Stomach (tissue), 4 donors: ENCODE measurements at regions not wholly inside any gene's neighbourhood (a gene's known extent, or its start where the extent isn't known, plus 50 kb on each side); places are given as distances from the start of the nearest gene placed in this dataset.

ENCODE experiments used
- EP300 ChIP-seq: sonication (generic); formaldehyde crosslinking; IDR thresholded peaks from one replicate; pipeline ENCODE4 v1.6.1; 2017; ENCODE audit warnings: antibody characterized with exemption
- POLR2A ChIP-seq, 4 donors: fragments of 450-650 bp; IDR thresholded peaks; one replicate each; pipeline ENCODE4 v1.6.1; 2016; ENCODE audit warnings: antibody characterized with exemption in 4 of 4, control low read depth in 2 of 4, mild to moderate bottlenecking in 1 of 4, moderate library complexity in 1 of 4
- POLR2AphosphoS5 ChIP-seq, 3 donors: sonication (generic); formaldehyde crosslinking; IDR thresholded peaks; one replicate each; pipeline ENCODE4 v1.6.1; 2016; ENCODE audit warnings: antibody characterized with exemption in 3 of 3
- TF ChIP-seq, protein P1 (sequence below), 7 experiments: fragments of 450-650 bp in 4 of 7; fragments of 200-600 bp in 3 of 7; sonication (generic) in 3 of 7; IDR thresholded peaks; one replicate each; pipeline ENCODE4 v1.5.1; 2016 to 2019; ENCODE audit warnings: antibody characterized with exemption in 7 of 7, control low read depth in 2 of 7, mild to moderate bottlenecking in 1 of 7

DNA sequence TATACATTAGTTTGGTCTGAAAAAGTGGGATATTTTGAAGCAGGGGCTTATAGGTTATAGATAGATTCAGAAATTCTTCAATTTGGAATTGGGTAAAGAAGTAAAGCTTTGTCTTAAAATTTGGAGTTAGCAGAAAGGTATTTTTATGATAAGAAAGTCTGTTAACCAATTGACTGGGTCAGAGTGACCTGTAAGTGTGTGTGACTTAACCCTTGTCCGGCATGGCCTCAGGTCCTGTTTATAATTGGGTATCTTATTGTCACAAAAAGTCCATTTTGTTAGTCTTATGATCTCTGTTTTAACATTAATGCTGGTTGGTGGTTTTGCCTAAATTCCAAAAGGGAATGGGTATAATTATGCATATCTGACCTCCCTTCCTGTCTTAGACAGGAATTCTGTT, 444.2 kb upstream of the NAALADL2 start:
- TF ChIP-seq, protein P1, sequence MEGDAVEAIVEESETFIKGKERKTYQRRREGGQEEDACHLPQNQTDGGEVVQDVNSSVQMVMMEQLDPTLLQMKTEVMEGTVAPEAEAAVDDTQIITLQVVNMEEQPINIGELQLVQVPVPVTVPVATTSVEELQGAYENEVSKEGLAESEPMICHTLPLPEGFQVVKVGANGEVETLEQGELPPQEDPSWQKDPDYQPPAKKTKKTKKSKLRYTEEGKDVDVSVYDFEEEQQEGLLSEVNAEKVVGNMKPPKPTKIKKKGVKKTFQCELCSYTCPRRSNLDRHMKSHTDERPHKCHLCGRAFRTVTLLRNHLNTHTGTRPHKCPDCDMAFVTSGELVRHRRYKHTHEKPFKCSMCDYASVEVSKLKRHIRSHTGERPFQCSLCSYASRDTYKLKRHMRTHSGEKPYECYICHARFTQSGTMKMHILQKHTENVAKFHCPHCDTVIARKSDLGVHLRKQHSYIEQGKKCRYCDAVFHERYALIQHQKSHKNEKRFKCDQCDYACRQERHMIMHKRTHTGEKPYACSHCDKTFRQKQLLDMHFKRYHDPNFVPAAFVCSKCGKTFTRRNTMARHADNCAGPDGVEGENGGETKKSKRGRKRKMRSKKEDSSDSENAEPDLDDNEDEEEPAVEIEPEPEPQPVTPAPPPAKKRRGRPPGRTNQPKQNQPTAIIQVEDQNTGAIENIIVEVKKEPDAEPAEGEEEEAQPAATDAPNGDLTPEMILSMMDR (IDR thresholded peaks at IDR 0.05): no peak
- TF ChIP-seq POLR2A (IDR thresholded peaks at IDR 0.05): no peak
- no peak for TF ChIP-seq EP300
- no peak for TF ChIP-seq POLR2AphosphoS5 (IDR thresholded peaks at IDR 0.05)
